Left ventricle myocardium inferior (tissue), 1 donor: ENCODE measurements at regions not wholly inside any gene's neighbourhood (a gene's known extent, or its start where the extent isn't known, plus 50 kb on each side); places are given as distances from the start of the nearest gene placed in this dataset.
"Not testable (repeated sequence)": the region's sequence is repeated elsewhere in the genome, so short reads cannot be mapped to it uniquely, and the experiment has no call there.

Source experiments
- DNase-seq: peaks from one replicate; pipeline ENCODE4 v3.0.0-alpha.2; 2020
- H3K27ac ChIP-seq: fragments of 200-600 bp; replicated peaks from 2 replicates; pipeline ENCODE4 v1.8.0; 2021
- H3K27me3 ChIP-seq: fragments of 200-600 bp; 2 replicates; pipeline ENCODE4 v1.8.0; 2021; ENCODE audit warnings: low read depth
- H3K36me3 ChIP-seq: fragments of 200-600 bp; 2 replicates; pipeline ENCODE4 v1.8.0; 2021
- H3K4me1 ChIP-seq: fragments of 200-600 bp; 2 replicates; pipeline ENCODE4 v1.8.0; 2021
- H3K4me3 ChIP-seq: fragments of 200-600 bp; 2 replicates; pipeline ENCODE4 v1.8.0; 2021; ENCODE audit warnings: mild to moderate bottlenecking, moderate library complexity
- H3K9me3 ChIP-seq: fragments of 200-600 bp; replicated peaks from 2 replicates; pipeline ENCODE4 v1.8.0; 2021
- intact Hi-C: fragments of 100-400 bp; cut with micrococcal nuclease; formaldehyde crosslinking; loops from one replicate; pipeline ENCODE4 v1.11.0; 2022
- TF ChIP-seq, protein P1 (sequence below): fragments of 200-600 bp; IDR thresholded peaks from 2 replicates; pipeline ENCODE4 v1.8.0; 2021; ENCODE audit warnings: antibody characterized with exemption, mild to moderate bottlenecking, borderline replicate concordance
- donor health status: DM: no; HTN: yes; CAD: no; lungs with severe emphysema.

DNA sequence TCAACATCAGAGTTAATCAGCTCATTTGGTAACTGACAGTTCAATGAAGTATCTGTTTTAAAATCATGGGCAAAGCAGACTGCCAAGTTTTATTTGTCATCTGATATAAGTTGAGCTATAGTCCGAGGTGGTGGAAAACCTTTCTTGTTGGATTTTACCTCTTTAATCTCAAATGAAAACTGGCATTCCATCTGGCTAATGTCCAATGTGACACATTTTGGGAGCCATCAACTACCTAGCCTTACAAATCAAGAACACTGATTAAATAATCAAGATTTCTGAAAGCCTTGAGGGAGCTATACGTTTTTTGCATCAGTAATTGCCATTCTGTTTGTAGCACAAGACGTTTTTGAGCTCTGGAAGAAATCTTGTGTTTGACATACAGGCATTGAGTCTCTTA, 1380.5 kb upstream of the WWC1 start:
- no peaks in the 10 kb centered on the region for H3K4me1 ChIP-seq
- H3K36me3 ChIP-seq = no peaks in the 10 kb centered on the region
- no peak overlapping the region for H3K4me3 ChIP-seq
- intact Hi-C loops = no loop called here
- peaks cover 10% of the 10 kb centered on the region for H3K27me3 ChIP-seq
- TF ChIP-seq, protein P1, sequence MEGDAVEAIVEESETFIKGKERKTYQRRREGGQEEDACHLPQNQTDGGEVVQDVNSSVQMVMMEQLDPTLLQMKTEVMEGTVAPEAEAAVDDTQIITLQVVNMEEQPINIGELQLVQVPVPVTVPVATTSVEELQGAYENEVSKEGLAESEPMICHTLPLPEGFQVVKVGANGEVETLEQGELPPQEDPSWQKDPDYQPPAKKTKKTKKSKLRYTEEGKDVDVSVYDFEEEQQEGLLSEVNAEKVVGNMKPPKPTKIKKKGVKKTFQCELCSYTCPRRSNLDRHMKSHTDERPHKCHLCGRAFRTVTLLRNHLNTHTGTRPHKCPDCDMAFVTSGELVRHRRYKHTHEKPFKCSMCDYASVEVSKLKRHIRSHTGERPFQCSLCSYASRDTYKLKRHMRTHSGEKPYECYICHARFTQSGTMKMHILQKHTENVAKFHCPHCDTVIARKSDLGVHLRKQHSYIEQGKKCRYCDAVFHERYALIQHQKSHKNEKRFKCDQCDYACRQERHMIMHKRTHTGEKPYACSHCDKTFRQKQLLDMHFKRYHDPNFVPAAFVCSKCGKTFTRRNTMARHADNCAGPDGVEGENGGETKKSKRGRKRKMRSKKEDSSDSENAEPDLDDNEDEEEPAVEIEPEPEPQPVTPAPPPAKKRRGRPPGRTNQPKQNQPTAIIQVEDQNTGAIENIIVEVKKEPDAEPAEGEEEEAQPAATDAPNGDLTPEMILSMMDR = no peak
- no peak overlapping the region for H3K27ac ChIP-seq
- DNase-seq = no peak
- no peaks in the 10 kb centered on the region for H3K9me3 ChIP-seq

DNA sequence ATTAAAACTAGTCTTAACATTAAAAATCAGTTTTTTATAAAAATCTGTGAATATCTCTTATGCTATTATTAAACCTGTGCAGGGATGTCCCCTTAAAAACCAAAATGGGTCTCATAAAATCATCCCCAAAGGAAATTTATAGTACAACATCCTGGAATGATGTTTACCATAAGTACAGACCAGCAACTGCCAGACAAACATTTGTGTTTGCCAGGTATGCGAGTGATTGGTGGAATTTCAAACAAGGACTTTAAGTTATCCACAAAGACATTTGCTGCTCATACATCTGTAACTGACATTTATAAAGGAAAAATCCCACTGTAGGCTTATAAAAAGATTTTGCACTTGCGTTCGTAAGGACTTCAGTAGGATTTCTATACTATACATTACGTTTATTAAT, 1375.4 kb upstream of the WWC1 start:
- TF ChIP-seq, protein P1 = no peak
- no peak for DNase-seq
- H3K4me3 ChIP-seq = no peak overlapping the region
- H3K27me3 ChIP-seq = peaks cover 10% of the 10 kb centered on the region
- no peaks in the 10 kb centered on the region for H3K4me1 ChIP-seq
- H3K27ac ChIP-seq = no peak overlapping the region
- intact Hi-C loops = no loop called here
- no peaks in the 10 kb centered on the region for H3K36me3 ChIP-seq
- no peaks in the 10 kb centered on the region for H3K9me3 ChIP-seq

DNA sequence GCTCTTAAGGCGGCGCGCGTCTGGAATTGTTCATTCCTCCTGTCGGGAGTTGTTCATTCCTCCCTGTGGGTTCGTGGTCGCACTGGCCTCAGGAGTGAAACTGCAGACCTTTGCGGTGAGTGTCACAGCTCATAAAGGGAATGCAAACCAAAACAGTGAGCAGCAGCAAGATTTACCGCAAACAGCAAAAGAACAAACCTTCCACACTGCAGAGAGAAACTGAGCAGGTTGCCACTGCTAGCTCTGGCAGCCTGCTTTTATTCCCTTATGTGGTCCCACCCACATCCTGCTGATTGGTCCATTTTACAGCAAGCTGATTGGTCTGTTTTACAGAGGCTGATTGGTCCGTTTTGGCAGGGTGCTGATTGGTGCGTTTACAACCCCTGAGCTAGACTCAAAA, 1365.3 kb upstream of the WWC1 start:
- no peaks in the 10 kb centered on the region for H3K36me3 ChIP-seq
- intact Hi-C loops = no loop called here
- DNase-seq = no peak
- no peak overlapping the region for H3K4me3 ChIP-seq
- H3K9me3 ChIP-seq = peaks cover 37% of the 10 kb centered on the region
- H3K4me1 ChIP-seq = no peaks in the 10 kb centered on the region
- no peaks in the 10 kb centered on the region for H3K27me3 ChIP-seq
- H3K27ac ChIP-seq = no peak overlapping the region
- TF ChIP-seq, protein P1 = no peak

DNA sequence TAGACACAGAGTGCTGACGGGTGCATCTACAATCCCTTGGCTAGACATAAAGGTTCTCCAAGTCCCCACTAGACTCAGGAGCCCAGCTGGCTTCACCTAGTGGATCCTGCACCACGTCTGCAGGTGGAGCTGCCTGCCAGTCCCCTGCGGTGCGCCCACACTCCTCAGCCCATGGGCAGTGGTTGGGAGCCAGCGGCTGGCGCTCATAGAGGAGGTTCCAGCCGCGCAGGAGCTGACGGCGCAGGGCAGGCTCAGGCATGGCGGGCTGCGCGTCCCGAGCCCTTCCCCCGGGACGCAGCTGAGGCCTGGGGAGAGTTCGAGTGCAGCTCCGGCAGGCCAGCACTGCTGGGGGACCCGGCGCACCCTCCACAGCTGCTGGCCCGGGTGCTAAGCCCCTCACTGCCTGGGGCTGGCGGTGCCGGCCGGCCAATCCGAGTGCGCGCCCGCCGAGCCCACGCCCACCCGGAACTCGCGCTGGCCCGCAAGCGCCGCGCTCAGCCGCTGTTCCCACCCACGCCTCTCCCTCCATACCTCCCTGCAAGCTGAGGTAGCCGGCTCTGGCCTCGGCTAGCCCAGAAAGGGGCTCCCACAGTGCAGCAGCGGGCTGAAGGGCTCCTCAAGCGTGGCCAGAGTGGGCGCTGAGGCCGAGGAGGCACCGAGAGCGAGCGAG, 1364.5 kb upstream of the WWC1 start:
- H3K4me1 ChIP-seq, DNase-seq, H3K27me3 ChIP-seq, H3K27ac ChIP-seq, H3K36me3 ChIP-seq, H3K4me3 ChIP-seq, intact Hi-C loops: not testable (repeated sequence)
- H3K9me3 ChIP-seq = peaks cover 41% of the 10 kb centered on the region

DNA sequence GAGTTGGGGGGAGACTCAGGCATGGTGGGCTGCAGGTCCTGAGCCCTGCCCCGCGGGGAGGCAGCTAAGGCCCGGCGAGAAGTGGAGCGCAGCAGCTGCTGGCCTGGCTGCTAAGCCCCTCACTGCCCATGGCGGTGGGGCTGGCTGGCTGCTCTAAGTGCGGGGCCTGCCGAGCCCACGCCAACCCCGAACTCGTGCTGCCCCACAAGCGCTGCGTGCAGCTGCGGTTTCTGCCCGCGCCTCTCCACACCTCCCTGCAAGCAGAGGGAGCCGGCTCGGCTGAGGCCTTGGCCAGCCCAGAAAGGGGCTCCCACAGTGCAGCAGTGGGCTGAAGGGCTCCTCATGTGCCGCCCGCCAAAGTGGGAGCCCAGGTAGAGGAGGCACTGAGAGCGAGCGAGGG, 1355.1 kb upstream of the WWC1 start:
- H3K27ac ChIP-seq = no peak overlapping the region
- no peak overlapping the region for H3K4me3 ChIP-seq
- H3K27me3 ChIP-seq = no peaks in the 10 kb centered on the region
- H3K4me1 ChIP-seq = no peaks in the 10 kb centered on the region
- TF ChIP-seq, protein P1 = no peak
- no peaks in the 10 kb centered on the region for H3K36me3 ChIP-seq
- H3K9me3 ChIP-seq = peaks cover 2% of the 10 kb centered on the region
- no peak for DNase-seq
- intact Hi-C loops = no loop called here

DNA sequence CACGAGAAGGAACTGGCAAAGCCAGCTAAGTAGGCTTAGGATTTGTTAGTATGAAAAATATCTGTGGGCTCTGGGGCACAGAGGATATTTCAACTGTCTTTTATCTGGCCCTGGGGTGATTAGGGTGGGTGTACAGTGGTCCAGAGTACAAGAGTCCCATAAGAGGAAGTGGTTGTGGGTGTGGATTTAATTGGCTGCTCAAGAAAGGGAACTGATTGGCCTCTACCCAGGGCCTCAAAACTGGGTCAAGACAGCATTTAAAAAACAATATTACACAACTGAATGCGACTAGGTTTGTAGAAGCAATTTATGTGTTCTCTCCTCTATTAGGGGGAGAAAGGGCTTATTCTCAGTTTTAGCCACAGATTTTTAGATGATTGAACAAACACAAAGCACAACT, 1353.4 kb upstream of the WWC1 start:
- DNase-seq = no peak
- H3K36me3 ChIP-seq = no peaks in the 10 kb centered on the region
- H3K27ac ChIP-seq = no peak overlapping the region
- H3K27me3 ChIP-seq = no peaks in the 10 kb centered on the region
- H3K4me1 ChIP-seq = no peaks in the 10 kb centered on the region
- intact Hi-C loops = no loop called here
- TF ChIP-seq, protein P1 = no peak
- H3K4me3 ChIP-seq = no peak overlapping the region
- H3K9me3 ChIP-seq = peaks cover 11% of the 10 kb centered on the region
